ENCODE measurements at regions not wholly inside any gene's neighbourhood (a gene's known extent, or its start where the extent isn't known, plus 50 kb on each side); places are given as distances from the start of the nearest gene placed in this dataset.

- Histone ChIP-seq H3K36me3 (no peaks in the 10 kb centered on the region), H3K9me3 (no peaks in the 10 kb centered on the region), H3K4me1 (no peaks in the 10 kb centered on the region), H3K4me3 (no peak overlapping the region), H3K27me3 (no peaks in the 10 kb centered on the region), H3K27ac (no peak overlapping the region)
- ATAC-seq: no peak
- WGBS, 2 donors (ENCODE audit: low coverage in 1 of 2): 67 to 78% methylated on average over 3 of the region's 3 CpGs
- TF ChIP-seq POLR2A (IDR thresholded peaks at IDR 0.05) (no peak), EP300 (IDR thresholded peaks at IDR 0.05) (no peak)
Observed at GRCh38 chr1:224564454-224565084, 51.5 kb upstream of the CNIH3 start.

GRCh38 chr1:224565186-224565585, 50.9 kb upstream of the CNIH3 start:
- H3K27ac ChIP-seq: no peak overlapping the region
- H3K4me1 ChIP-seq: no peaks in the 10 kb centered on the region
- 89 to 91% methylated on average over 5 of the region's 5 CpGs for WGBS, 2 donors (ENCODE audit: low coverage in 1 of 2)
- H3K9me3 ChIP-seq: no peaks in the 10 kb centered on the region
- no peaks in the 10 kb centered on the region for H3K27me3 ChIP-seq
- ATAC-seq: no peak
- H3K4me3 ChIP-seq: no peak overlapping the region
- no peaks in the 10 kb centered on the region for H3K36me3 ChIP-seq
- TF ChIP-seq POLR2AphosphoS5 (IDR thresholded peaks at IDR 0.05) (no peak), EP300 (IDR thresholded peaks at IDR 0.05) (no peak), POLR2A (IDR thresholded peaks at IDR 0.05) (no peak), CTCF (IDR thresholded peaks at IDR 0.05) (no peak)

- Histone ChIP-seq H3K9me3 (no peaks in the 10 kb centered on the region), H3K27me3 (no peaks in the 10 kb centered on the region), H3K4me1 (no peaks in the 10 kb centered on the region), H3K4me3 (no peak overlapping the region), H3K27ac (no peak overlapping the region), H3K36me3 (no peaks in the 10 kb centered on the region)
- ATAC-seq: no peak
- TF ChIP-seq EP300 (IDR thresholded peaks at IDR 0.05): no peak
- TF ChIP-seq POLR2A (IDR thresholded peaks at IDR 0.05): no peak
- TF ChIP-seq POLR2AphosphoS5 (IDR thresholded peaks at IDR 0.05): no peak
- no peak for TF ChIP-seq CTCF (IDR thresholded peaks at IDR 0.05)
- WGBS, 2 donors (ENCODE audit: low coverage in 1 of 2): 52 to 56% methylated on average over 2 of the region's 3 CpGs
Observed at GRCh38 chr1:224565611-224566406, 50.3 kb upstream of the CNIH3 start.
